HEK293 (cell line): ENCODE measurements at regions not wholly inside any gene's neighbourhood (a gene's known extent, or its start where the extent isn't known, plus 50 kb on each side); places are given as distances from the start of the nearest gene placed in this dataset.

ENCODE experiments used
- CTCF ChIA-PET: fragments of 350-600 bp; formaldehyde crosslinking; extraction: SDS; loops from one replicate; lab custom pipeline; 2021; ENCODE audit warnings: antibody characterized with exemption; lab: Yijun Ruan, JAX
- POLR2A ChIA-PET: fragments of 300-600 bp; formaldehyde crosslinking; extraction: SDS; loops from one replicate; lab custom pipeline; 2020; ENCODE audit warnings: antibody characterized with exemption, inconsistent platforms; lab: Yijun Ruan, JAX
- H3K27ac ChIP-seq: fragments of 200-500 bp; sonication (Bioruptor generic); 2 replicates; pipeline ENCODE4 v1.5.1; 2014; ENCODE audit warnings: low read depth, low read length, control low read depth, inconsistent platforms; ENCODE audit errors: extremely low read depth
- H3K36me3 ChIP-seq, 2 experiments: fragments of 200-500 bp in 1 of 2; sonication (Bioruptor generic) in 1 of 2; 1 replicate in 1 of 2; 2 replicates in 1 of 2; pipeline ENCODE4 v1.5.1; 2014 to 2017; ENCODE audit warnings: inconsistent platforms in 2 of 2, low read length in 2 of 2; ENCODE audit not compliant: control insufficient read depth in 2 of 2, insufficient read depth in 1 of 2
- H3K4me1 ChIP-seq: fragments of 200-500 bp; sonication (Bioruptor generic); 2 replicates; pipeline ENCODE4 v1.5.1; 2014; ENCODE audit warnings: mild to moderate bottlenecking, low read length, inconsistent platforms; ENCODE audit not compliant: control insufficient read depth, insufficient read depth
- H3K4me3 ChIP-seq: 2 replicates; pipeline ENCODE4 v1.5.1; 2011; ENCODE audit warnings: low read depth, mild to moderate bottlenecking, control low read depth, low read length, moderate library complexity
- H3K9me3 ChIP-seq: fragments of 200-500 bp; sonication (Bioruptor generic); 2 replicates; pipeline ENCODE4 v1.5.1; 2014; ENCODE audit warnings: low read depth, low read length, inconsistent platforms; ENCODE audit not compliant: control insufficient read depth, insufficient read depth
- HOXA7 ChIP-seq: sonication (generic); formaldehyde crosslinking; IDR thresholded peaks from 2 replicates; pipeline ENCODE4 v1.8.1; 2022; ENCODE audit warnings: missing genetic modification reagents, borderline replicate concordance
- IKZF3 ChIP-seq: fragments of 450-650 bp; IDR thresholded peaks from 2 replicates; pipeline ENCODE4 v1.5.0; 2018; ENCODE audit warnings: missing biosample characterization, mild to moderate bottlenecking, missing genetic modification characterization, moderate library complexity
- MYNN ChIP-seq: fragments of 450-650 bp; formaldehyde crosslinking; IDR thresholded peaks from 2 replicates; pipeline ENCODE4 v1.5.1; 2016; ENCODE audit warnings: missing biosample characterization, missing genetic modification characterization, borderline replicate concordance
- RBAK ChIP-seq: fragments of 450-650 bp; formaldehyde crosslinking; IDR thresholded peaks from 2 replicates; pipeline ENCODE4 v1.5.1; 2016; ENCODE audit warnings: missing biosample characterization, missing genetic modification characterization
- REPIN1 ChIP-seq: fragments of 450-650 bp; formaldehyde crosslinking; IDR thresholded peaks from 2 replicates; pipeline ENCODE4 v1.5.1; 2017; ENCODE audit warnings: missing biosample characterization, missing genetic modification characterization, low read depth
- SETDB1 ChIP-seq: IDR thresholded peaks from one replicate; pipeline ENCODE4 v1.6.1; 2017; ENCODE audit warnings: mild to moderate bottlenecking, low read length, moderate library complexity, mixed read lengths; ENCODE audit not compliant: insufficient read length
- ZBTB1 ChIP-seq: fragments of 450-650 bp; formaldehyde crosslinking; IDR thresholded peaks from 2 replicates; pipeline ENCODE4 v1.5.1; 2016; ENCODE audit warnings: missing biosample characterization, missing genetic modification characterization
- ZEB2 ChIP-seq: fragments of 450-650 bp; formaldehyde crosslinking; IDR thresholded peaks from 2 replicates; pipeline ENCODE4 v1.5.1; 2016; ENCODE audit warnings: missing biosample characterization, missing genetic modification characterization
- ZFHX2 ChIP-seq: fragments of 450-650 bp; formaldehyde crosslinking; conservative IDR thresholded peaks from 2 replicates; pipeline ENCODE4 v1.5.1; 2016; ENCODE audit warnings: missing biosample characterization, missing genetic modification characterization
- ZFP37 ChIP-seq: fragments of 450-650 bp; formaldehyde crosslinking; IDR thresholded peaks from 2 replicates; pipeline ENCODE4 v1.5.1; 2016; ENCODE audit warnings: missing biosample characterization, missing genetic modification characterization
- ZNF146 ChIP-seq: fragments of 450-650 bp; formaldehyde crosslinking; IDR thresholded peaks from 2 replicates; pipeline ENCODE4 v1.5.1; 2016; ENCODE audit warnings: missing biosample characterization, missing genetic modification characterization
- ZNF157 ChIP-seq: fragments of 450-650 bp; formaldehyde crosslinking; IDR thresholded peaks from 2 replicates; pipeline ENCODE4 v1.5.1; 2016; ENCODE audit warnings: missing biosample characterization, missing genetic modification characterization
- ZNF2 ChIP-seq: fragments of 450-650 bp; formaldehyde crosslinking; IDR thresholded peaks from 2 replicates; pipeline ENCODE4 v1.5.1; 2016; ENCODE audit warnings: missing biosample characterization, missing genetic modification characterization
- ZNF202 ChIP-seq: fragments of 450-650 bp; formaldehyde crosslinking; IDR thresholded peaks from 2 replicates; pipeline ENCODE4 v1.5.1; 2016; ENCODE audit warnings: missing biosample characterization, missing genetic modification characterization, borderline replicate concordance
- ZNF214 ChIP-seq: fragments of 450-650 bp; formaldehyde crosslinking; IDR thresholded peaks from 2 replicates; pipeline ENCODE4 v1.5.1; 2017; ENCODE audit warnings: missing biosample characterization, mild to moderate bottlenecking, missing genetic modification characterization, borderline replicate concordance
- ZNF239 ChIP-seq: fragments of 450-650 bp; formaldehyde crosslinking; IDR thresholded peaks from 2 replicates; pipeline ENCODE4 v1.5.1; 2016; ENCODE audit warnings: missing biosample characterization, missing genetic modification characterization
- ZNF266 ChIP-seq: fragments of 450-650 bp; formaldehyde crosslinking; IDR thresholded peaks from 2 replicates; pipeline ENCODE4 v1.5.1; 2016; ENCODE audit warnings: missing biosample characterization, missing genetic modification characterization, low read depth
- ZNF548 ChIP-seq: fragments of 450-650 bp; formaldehyde crosslinking; IDR thresholded peaks from 2 replicates; pipeline ENCODE4 v1.5.1; 2016; ENCODE audit warnings: missing biosample characterization, missing genetic modification characterization
- ZNF768 ChIP-seq: fragments of 450-650 bp; formaldehyde crosslinking; IDR thresholded peaks from 2 replicates; pipeline ENCODE4 v1.5.1; 2018; ENCODE audit warnings: missing biosample characterization, mild to moderate bottlenecking, missing genetic modification characterization
- ZNF830 ChIP-seq: fragments of 450-650 bp; IDR thresholded peaks from 2 replicates; pipeline ENCODE4 v1.5.0; 2018; ENCODE audit warnings: missing biosample characterization, missing genetic modification characterization, low read depth, mild to moderate bottlenecking, moderate library complexity
- ZSCAN16 ChIP-seq: fragments of 450-650 bp; formaldehyde crosslinking; IDR thresholded peaks from 2 replicates; pipeline ENCODE4 v1.5.1; 2016; ENCODE audit warnings: missing biosample characterization, missing genetic modification characterization
- ZSCAN23 ChIP-seq: fragments of 450-650 bp; formaldehyde crosslinking; IDR thresholded peaks from 2 replicates; pipeline ENCODE4 v1.5.1; 2016; ENCODE audit warnings: missing biosample characterization, missing genetic modification characterization
- TF ChIP-seq, protein P1 (sequence below): fragments of 450-650 bp; formaldehyde crosslinking; IDR thresholded peaks from 2 replicates; pipeline ENCODE4 v1.5.1; 2017; ENCODE audit warnings: missing biosample characterization, missing genetic modification characterization
- TF ChIP-seq, protein P2 (sequence below): fragments of 450-650 bp; IDR thresholded peaks from 2 replicates; pipeline ENCODE4 v1.5.1; 2018; ENCODE audit warnings: missing biosample characterization, mild to moderate bottlenecking, missing genetic modification characterization
- TF ChIP-seq, protein P3 (sequence below): fragments of 450-650 bp; formaldehyde crosslinking; IDR thresholded peaks from 2 replicates; pipeline ENCODE4 v1.5.1; 2016; ENCODE audit warnings: missing biosample characterization, missing genetic modification characterization, borderline replicate concordance
- TF ChIP-seq, protein P4 (sequence below): IDR thresholded peaks from 2 replicates; pipeline ENCODE4 v1.6.1; 2011; ENCODE audit warnings: mild to moderate bottlenecking, low read depth, low read length, borderline replicate concordance
- TF ChIP-seq, protein P5 (sequence below): fragments of 450-650 bp; formaldehyde crosslinking; IDR thresholded peaks from 2 replicates; pipeline ENCODE4 v1.5.1; 2016; ENCODE audit warnings: missing biosample characterization, missing genetic modification characterization

DNA sequence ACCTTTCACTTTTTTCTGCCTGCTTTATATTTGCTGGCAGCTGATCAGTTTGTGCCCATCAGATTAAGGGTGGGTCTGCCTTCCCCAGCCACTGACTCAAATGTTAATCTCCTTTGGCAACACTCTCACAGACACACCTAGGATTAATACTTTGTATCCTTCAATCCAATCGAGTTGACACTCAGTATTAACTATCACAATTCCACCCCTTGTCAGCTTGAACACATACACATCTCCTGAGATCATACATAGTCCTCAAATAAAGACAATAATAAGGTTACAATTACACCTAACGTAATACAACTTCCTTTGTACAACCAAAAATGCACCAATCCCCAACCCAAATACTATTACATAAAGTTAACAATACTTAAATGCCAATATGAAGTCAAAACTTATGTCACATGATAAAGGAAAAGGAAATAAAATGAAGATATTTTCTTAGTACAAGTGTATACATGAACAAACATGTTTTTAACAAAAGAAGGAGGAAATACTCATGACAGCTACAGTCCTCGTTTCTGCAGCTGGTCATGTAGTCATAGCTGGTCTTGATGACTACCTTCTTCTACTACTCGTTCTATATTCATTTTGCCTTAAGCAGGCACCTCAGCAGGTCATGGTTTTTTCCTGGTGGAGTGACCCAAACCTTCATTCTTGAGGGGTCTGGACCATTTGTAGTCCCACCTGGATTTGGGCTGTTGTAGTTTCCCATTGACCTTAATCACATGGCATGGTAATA is 96.7 kb upstream of the CABCOCO1 start (continued):
- TF ChIP-seq, protein P1, sequence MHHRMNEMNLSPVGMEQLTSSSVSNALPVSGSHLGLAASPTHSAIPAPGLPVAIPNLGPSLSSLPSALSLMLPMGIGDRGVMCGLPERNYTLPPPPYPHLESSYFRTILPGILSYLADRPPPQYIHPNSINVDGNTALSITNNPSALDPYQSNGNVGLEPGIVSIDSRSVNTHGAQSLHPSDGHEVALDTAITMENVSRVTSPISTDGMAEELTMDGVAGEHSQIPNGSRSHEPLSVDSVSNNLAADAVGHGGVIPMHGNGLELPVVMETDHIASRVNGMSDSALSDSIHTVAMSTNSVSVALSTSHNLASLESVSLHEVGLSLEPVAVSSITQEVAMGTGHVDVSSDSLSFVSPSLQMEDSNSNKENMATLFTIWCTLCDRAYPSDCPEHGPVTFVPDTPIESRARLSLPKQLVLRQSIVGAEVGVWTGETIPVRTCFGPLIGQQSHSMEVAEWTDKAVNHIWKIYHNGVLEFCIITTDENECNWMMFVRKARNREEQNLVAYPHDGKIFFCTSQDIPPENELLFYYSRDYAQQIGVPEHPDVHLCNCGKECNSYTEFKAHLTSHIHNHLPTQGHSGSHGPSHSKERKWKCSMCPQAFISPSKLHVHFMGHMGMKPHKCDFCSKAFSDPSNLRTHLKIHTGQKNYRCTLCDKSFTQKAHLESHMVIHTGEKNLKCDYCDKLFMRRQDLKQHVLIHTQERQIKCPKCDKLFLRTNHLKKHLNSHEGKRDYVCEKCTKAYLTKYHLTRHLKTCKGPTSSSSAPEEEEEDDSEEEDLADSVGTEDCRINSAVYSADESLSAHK, result no peak

DNA sequence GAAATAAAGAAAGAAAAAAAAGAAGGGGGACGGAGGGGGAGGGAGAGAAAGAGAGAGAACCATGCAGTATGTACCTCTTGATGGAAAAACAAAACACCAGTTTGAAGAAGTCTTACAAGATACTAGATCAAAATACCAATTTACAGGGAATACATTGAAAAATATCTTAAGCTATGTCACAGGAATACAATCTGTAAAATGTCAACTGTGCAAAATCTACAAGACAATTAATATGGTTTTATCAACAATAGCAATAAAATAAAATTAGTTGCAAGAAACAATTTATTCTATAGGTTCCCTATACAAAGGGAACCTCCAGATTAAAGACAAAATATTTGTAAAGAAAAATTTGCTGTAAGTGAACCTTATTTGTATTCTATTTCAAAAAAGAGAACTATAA is 98.3 kb upstream of the CABCOCO1 start:
- ChIA-PET POLR2A (no interaction called here), CTCF (no interaction called here)
- Histone ChIP-seq H3K36me3 (no peaks in the 10 kb centered on the region), H3K4me1 (no peaks in the 10 kb centered on the region), H3K9me3 (no peaks in the 10 kb centered on the region), H3K27ac (no peak overlapping the region), H3K4me3 (no peak overlapping the region)
- TF ChIP-seq ZNF266 (no peak), ZNF239 (tag by site-specific recombination) (no peak), ZBTB1 (tag by site-specific recombination) (no peak), ZSCAN16 (tag by site-specific recombination) (no peak), REPIN1 (tag by site-specific recombination) (no peak), ZNF2 (no peak), ZNF202 (no peak), ZFP37 (no peak)
- TF ChIP-seq, protein P2, sequence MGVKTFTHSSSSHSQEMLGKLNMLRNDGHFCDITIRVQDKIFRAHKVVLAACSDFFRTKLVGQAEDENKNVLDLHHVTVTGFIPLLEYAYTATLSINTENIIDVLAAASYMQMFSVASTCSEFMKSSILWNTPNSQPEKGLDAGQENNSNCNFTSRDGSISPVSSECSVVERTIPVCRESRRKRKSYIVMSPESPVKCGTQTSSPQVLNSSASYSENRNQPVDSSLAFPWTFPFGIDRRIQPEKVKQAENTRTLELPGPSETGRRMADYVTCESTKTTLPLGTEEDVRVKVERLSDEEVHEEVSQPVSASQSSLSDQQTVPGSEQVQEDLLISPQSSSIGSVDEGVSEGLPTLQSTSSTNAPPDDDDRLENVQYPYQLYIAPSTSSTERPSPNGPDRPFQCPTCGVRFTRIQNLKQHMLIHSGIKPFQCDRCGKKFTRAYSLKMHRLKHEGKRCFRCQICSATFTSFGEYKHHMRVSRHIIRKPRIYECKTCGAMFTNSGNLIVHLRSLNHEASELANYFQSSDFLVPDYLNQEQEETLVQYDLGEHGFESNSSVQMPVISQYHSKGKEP (tag by site-specific recombination), result no peak
- TF ChIP-seq, protein P3, sequence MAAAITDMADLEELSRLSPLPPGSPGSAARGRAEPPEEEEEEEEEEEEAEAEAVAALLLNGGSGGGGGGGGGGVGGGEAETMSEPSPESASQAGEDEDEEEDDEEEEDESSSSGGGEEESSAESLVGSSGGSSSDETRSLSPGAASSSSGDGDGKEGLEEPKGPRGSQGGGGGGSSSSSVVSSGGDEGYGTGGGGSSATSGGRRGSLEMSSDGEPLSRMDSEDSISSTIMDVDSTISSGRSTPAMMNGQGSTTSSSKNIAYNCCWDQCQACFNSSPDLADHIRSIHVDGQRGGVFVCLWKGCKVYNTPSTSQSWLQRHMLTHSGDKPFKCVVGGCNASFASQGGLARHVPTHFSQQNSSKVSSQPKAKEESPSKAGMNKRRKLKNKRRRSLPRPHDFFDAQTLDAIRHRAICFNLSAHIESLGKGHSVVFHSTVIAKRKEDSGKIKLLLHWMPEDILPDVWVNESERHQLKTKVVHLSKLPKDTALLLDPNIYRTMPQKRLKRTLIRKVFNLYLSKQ (tag by site-specific recombination), result no peak

DNA sequence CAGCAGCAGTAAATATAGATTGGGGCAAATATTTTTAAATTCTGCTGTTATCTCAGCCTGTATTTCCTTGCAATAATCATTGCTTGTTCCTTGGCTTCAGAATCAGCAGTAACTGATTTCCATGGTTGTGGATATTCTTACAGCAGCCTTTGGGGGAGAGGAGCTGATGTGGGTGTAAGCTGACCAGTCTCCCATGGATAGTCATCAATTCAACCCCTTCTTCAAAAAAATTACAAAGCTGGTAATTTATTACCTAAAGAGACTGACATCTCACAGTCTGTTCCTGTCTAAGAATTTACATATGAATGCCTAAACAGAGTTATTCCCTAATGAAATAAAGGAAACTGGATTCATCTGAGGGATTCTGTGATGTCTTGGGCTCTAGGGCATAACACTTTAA is 103.1 kb upstream of the CABCOCO1 start:
- ChIA-PET CTCF (no interaction called here), POLR2A (no interaction called here)
- Histone ChIP-seq H3K4me1 (no peaks in the 10 kb centered on the region), H3K36me3 (no peaks in the 10 kb centered on the region), H3K4me3 (no peak overlapping the region), H3K27ac (no peak overlapping the region), H3K9me3 (no peaks in the 10 kb centered on the region)
- TF ChIP-seq, protein P4, sequence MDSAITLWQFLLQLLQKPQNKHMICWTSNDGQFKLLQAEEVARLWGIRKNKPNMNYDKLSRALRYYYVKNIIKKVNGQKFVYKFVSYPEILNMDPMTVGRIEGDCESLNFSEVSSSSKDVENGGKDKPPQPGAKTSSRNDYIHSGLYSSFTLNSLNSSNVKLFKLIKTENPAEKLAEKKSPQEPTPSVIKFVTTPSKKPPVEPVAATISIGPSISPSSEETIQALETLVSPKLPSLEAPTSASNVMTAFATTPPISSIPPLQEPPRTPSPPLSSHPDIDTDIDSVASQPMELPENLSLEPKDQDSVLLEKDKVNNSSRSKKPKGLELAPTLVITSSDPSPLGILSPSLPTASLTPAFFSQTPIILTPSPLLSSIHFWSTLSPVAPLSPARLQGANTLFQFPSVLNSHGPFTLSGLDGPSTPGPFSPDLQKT, result no peak
- TF ChIP-seq HOXA7 (no peak), ZNF768 (tag by site-specific recombination) (no peak), REPIN1 (tag by site-specific recombination) (no peak), RBAK (no peak), ZSCAN23 (tag by site-specific recombination) (no peak), ZSCAN16 (tag by site-specific recombination) (no peak), MYNN (tag by site-specific recombination) (no peak), ZFHX2 (tag by site-specific recombination) (no peak), ZNF214 (tag by site-specific recombination) (no peak), ZNF157 (tag by site-specific recombination) (no peak), ZNF548 (tag by site-specific recombination) (no peak), SETDB1 (no peak), ZNF830 (tag by site-specific recombination) (no peak), ZEB2 (tag by site-specific recombination) (no peak), IKZF3 (no peak), ZNF146 (no peak)
- TF ChIP-seq, protein P5, sequence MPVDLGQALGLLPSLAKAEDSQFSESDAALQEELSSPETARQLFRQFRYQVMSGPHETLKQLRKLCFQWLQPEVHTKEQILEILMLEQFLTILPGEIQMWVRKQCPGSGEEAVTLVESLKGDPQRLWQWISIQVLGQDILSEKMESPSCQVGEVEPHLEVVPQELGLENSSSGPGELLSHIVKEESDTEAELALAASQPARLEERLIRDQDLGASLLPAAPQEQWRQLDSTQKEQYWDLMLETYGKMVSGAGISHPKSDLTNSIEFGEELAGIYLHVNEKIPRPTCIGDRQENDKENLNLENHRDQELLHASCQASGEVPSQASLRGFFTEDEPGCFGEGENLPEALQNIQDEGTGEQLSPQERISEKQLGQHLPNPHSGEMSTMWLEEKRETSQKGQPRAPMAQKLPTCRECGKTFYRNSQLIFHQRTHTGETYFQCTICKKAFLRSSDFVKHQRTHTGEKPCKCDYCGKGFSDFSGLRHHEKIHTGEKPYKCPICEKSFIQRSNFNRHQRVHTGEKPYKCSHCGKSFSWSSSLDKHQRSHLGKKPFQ, result no peak
